ENCODE measurements at regions not wholly inside any gene's neighbourhood (a gene's known extent, or its start where the extent isn't known, plus 50 kb on each side); places are given as distances from the start of the nearest gene placed in this dataset.

DNA sequence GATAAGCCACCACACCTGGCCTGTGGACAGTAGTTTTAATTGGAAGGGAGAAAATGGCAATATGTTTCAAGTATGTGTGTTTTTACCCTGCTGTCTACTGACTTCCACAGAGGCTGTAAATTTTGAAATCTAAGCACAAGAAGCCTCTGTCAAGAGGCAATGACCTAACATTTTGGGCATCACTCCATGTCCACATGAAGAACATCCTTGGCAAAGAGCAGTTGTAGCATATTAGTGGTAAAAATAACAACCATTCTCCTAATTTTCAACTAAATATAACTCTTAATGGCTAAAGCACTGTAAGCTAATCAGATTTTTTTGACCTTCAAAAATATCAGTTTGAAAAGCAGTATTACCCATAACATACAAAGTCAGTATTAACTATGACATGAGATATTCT is 100.3 kb upstream of the APC start:
- no peak for DNase-seq (ENCODE audit: low spot score)
- no peak overlapping the region for H3K27ac Mint-ChIP-seq
- H3K27me3 Mint-ChIP-seq (ENCODE audit: low read depth): no peaks in the 10 kb centered on the region
- H3K4me3 Mint-ChIP-seq: no peak overlapping the region
- ATAC-seq: no peak
- no peaks in the 10 kb centered on the region for H3K36me3 Mint-ChIP-seq
- CTCF ChIA-PET: no interaction called here
- POLR2A ChIA-PET: no interaction called here
- TF ChIP-seq TCF7 (CRISPR knock-in tag; IDR thresholded peaks at IDR 0.05; ENCODE audit: low read depth) (no peak), IRF2 (CRISPR knock-in tag; IDR thresholded peaks at IDR 0.05; ENCODE audit: borderline replicate concordance, low read depth) (no peak), ATF1 (CRISPR knock-in tag; IDR thresholded peaks at IDR 0.05) (no peak), KAT7 (CRISPR knock-in tag; IDR thresholded peaks at IDR 0.05; ENCODE audit: borderline replicate concordance) (no peak), NR3C1 (CRISPR knock-in tag; conservative IDR thresholded peaks at IDR 0.05; ENCODE audit: low read depth) (no peak), ETV6 (CRISPR knock-in tag; IDR thresholded peaks at IDR 0.05) (no peak), ZNF121 (CRISPR knock-in tag; IDR thresholded peaks at IDR 0.05) (no peak), NFATC4 (CRISPR knock-in tag; IDR thresholded peaks at IDR 0.05) (no peak), GTF2I (CRISPR knock-in tag; conservative IDR thresholded peaks at IDR 0.05) (no peak), STAT6 (CRISPR knock-in tag; conservative IDR thresholded peaks at IDR 0.05; ENCODE audit: low read depth) (no peak), TP53 (CRISPR knock-in tag; IDR thresholded peaks at IDR 0.05) (no peak), ZNF138 (CRISPR knock-in tag; conservative IDR thresholded peaks at IDR 0.05) (no peak), ELF4 (CRISPR knock-in tag; IDR thresholded peaks at IDR 0.05; ENCODE audit: low read depth) (no peak)
- TF ChIP-seq, protein P1, sequence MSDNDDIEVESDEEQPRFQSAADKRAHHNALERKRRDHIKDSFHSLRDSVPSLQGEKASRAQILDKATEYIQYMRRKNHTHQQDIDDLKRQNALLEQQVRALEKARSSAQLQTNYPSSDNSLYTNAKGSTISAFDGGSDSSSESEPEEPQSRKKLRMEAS (CRISPR knock-in tag; IDR thresholded peaks at IDR 0.05): no peak
- TF ChIP-seq, protein P2, sequence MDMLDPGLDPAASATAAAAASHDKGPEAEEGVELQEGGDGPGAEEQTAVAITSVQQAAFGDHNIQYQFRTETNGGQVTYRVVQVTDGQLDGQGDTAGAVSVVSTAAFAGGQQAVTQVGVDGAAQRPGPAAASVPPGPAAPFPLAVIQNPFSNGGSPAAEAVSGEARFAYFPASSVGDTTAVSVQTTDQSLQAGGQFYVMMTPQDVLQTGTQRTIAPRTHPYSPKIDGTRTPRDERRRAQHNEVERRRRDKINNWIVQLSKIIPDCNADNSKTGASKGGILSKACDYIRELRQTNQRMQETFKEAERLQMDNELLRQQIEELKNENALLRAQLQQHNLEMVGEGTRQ (CRISPR knock-in tag; IDR thresholded peaks at IDR 0.05): no peak
- TF ChIP-seq, protein P3, sequence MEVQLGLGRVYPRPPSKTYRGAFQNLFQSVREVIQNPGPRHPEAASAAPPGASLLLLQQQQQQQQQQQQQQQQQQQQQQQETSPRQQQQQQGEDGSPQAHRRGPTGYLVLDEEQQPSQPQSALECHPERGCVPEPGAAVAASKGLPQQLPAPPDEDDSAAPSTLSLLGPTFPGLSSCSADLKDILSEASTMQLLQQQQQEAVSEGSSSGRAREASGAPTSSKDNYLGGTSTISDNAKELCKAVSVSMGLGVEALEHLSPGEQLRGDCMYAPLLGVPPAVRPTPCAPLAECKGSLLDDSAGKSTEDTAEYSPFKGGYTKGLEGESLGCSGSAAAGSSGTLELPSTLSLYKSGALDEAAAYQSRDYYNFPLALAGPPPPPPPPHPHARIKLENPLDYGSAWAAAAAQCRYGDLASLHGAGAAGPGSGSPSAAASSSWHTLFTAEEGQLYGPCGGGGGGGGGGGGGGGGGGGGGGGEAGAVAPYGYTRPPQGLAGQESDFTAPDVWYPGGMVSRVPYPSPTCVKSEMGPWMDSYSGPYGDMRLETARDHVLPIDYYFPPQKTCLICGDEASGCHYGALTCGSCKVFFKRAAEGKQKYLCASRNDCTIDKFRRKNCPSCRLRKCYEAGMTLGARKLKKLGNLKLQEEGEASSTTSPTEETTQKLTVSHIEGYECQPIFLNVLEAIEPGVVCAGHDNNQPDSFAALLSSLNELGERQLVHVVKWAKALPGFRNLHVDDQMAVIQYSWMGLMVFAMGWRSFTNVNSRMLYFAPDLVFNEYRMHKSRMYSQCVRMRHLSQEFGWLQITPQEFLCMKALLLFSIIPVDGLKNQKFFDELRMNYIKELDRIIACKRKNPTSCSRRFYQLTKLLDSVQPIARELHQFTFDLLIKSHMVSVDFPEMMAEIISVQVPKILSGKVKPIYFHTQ (CRISPR knock-in tag; IDR thresholded peaks at IDR 0.05): no peak
- H3K9me3 Mint-ChIP-seq: peaks cover 3% of the 10 kb centered on the region; the same call in 1 of the 2 replicates
- H3K4me1 Mint-ChIP-seq: peaks cover 8% of the 10 kb centered on the region

- H3K36me3 Mint-ChIP-seq: no peaks in the 10 kb centered on the region
- no peak overlapping the region for H3K4me3 Mint-ChIP-seq
- no peaks in the 10 kb centered on the region for H3K4me1 Mint-ChIP-seq
- DNase-seq (ENCODE audit: low spot score) (no peak), ATAC-seq (peak; percentile 24; the same call in 1 of the 2 replicates)
- H3K9me3 Mint-ChIP-seq: no peaks in the 10 kb centered on the region
- ChIA-PET POLR2A (no interaction called here), CTCF (interaction anchor here (1.0 kb wide), 1 partner anchor 208 kb away, joined by 4 read pairs; no protein-coding TSS in a partner anchor)
- H3K27me3 Mint-ChIP-seq (ENCODE audit: low read depth): no peaks in the 10 kb centered on the region
- no peak overlapping the region for H3K27ac Mint-ChIP-seq
- TF ChIP-seq ERG (CRISPR knock-in tag; IDR thresholded peaks at IDR 0.05) (no peak), GRHL2 (CRISPR knock-in tag; IDR thresholded peaks at IDR 0.05; ENCODE audit: insufficient replicate concordance, severe bottlenecking) (no peak), FOXK1 (CRISPR knock-in tag; IDR thresholded peaks at IDR 0.05) (no peak), STAT6 (CRISPR knock-in tag; conservative IDR thresholded peaks at IDR 0.05; ENCODE audit: low read depth) (no peak), NR3C1 (CRISPR knock-in tag; conservative IDR thresholded peaks at IDR 0.05; ENCODE audit: low read depth) (no peak), IRF2 (CRISPR knock-in tag; IDR thresholded peaks at IDR 0.05; ENCODE audit: borderline replicate concordance, low read depth) (no peak)
- TF ChIP-seq, protein P3 (CRISPR knock-in tag; IDR thresholded peaks at IDR 0.05): no peak
These were observed 97.1 kb upstream of the APC start for GRCh38 chr5:112640546-112640945.

Measured in WTC11 (cell line).